ENCODE measurements at regions not wholly inside any gene's neighbourhood (a gene's known extent, or its start where the extent isn't known, plus 50 kb on each side); places are given as distances from the start of the nearest gene placed in this dataset.

DNA sequence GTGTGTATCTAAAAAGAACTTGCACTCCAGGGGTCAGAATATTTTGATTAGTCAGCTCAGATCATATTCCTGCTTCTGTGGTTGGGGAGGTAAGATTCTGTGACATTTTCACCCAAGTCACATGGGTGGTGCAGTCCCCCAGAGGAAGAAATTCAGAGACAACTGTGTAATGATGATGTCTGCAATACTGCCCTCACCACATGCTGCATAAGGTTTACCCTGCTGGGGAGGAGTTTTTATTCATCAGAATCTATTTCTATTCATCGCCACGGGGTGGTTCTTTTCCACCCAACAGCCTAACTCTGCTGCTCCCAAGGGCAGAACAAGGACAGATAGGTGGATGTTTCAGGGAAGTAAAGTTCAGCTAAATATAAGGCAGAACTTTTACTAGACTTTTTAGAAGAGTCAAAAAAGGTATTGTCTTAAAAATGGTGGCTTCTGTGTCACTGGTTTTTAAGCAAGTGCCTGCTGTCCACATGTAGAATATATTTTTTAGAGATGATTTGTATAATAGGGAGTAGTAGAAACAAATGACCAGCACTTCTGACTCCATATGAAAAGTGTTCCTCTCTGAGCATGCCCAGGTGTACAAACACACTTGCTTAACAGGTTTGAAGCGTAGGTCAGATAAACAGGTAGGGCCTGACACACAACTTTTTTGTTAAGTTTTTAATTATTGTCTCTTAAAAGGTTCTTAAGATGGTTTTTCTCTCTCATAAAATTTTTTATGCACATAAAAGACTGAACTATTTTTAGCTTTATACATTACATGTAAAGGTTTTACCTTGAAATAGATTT lies 352.7 kb downstream of the LRRC70 start:
- TF ChIP-seq, protein P1, sequence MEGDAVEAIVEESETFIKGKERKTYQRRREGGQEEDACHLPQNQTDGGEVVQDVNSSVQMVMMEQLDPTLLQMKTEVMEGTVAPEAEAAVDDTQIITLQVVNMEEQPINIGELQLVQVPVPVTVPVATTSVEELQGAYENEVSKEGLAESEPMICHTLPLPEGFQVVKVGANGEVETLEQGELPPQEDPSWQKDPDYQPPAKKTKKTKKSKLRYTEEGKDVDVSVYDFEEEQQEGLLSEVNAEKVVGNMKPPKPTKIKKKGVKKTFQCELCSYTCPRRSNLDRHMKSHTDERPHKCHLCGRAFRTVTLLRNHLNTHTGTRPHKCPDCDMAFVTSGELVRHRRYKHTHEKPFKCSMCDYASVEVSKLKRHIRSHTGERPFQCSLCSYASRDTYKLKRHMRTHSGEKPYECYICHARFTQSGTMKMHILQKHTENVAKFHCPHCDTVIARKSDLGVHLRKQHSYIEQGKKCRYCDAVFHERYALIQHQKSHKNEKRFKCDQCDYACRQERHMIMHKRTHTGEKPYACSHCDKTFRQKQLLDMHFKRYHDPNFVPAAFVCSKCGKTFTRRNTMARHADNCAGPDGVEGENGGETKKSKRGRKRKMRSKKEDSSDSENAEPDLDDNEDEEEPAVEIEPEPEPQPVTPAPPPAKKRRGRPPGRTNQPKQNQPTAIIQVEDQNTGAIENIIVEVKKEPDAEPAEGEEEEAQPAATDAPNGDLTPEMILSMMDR (IDR thresholded peaks at IDR 0.05 in 4 of 5, conservative IDR thresholded peaks at IDR 0.05 in 1 of 5): no peak
- no peak for TF ChIP-seq POLR2A (IDR thresholded peaks at IDR 0.05)
